ENCODE measurements at regions not wholly inside any gene's neighbourhood (a gene's known extent, or its start where the extent isn't known, plus 50 kb on each side); places are given as distances from the start of the nearest gene placed in this dataset.

DNA sequence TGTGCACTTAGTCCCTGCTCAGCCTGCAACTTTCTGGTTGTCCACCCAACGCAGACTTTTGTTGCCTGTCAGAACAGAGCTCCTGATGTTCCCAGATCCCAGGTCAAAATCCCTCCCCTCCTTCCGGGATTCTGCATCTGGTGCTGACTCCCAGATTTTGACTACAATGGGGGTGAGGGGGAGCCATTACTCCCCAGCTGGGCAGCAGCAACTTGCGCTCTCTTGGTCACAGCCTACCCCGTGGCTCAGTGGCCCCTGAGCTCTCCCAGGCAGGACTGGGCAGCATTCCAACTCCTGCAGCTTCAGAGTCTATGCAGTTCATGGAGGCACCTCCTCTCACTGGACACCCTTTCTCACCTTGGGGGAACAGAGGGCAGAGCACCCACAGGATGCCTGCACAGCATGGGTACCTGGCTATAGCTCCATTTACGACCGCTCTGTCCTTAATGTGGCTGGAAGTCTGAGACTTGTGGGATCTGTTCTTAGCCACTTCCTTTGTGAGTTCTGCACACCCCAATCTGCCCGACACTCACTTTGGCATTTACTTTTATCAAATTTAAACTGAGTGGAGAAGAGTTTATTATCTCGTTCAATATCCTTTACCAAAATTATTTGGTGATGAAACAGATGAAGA, 545.5 kb upstream of the MGMT start:
- Histone ChIP-seq H3K9me3 (ENCODE audit: low read length) (no peaks in the 10 kb centered on the region), H3K27ac (ENCODE audit: low read length) (no peak overlapping the region), H3K79me2 (ENCODE audit: low read length) (no peaks in the 10 kb centered on the region), H4K20me1 (ENCODE audit: insufficient read depth, low read depth, low read length) (no peaks in the 10 kb centered on the region), H3K9ac (ENCODE audit: low read length) (no peak overlapping the region), H3K36me3 (ENCODE audit: insufficient read depth, low read length) (no peaks in the 10 kb centered on the region), H3K4me2 (ENCODE audit: low read depth, low read length, poor library complexity, severe bottlenecking) (no peak overlapping the region), H2AFZ (ENCODE audit: low read length) (no peak overlapping the region), H3K4me1 (ENCODE audit: low read length) (no peaks in the 10 kb centered on the region), H3K27me3 (ENCODE audit: low read length) (no peaks in the 10 kb centered on the region), H3K4me3 (ENCODE audit: low read length) (no peak overlapping the region), H3K9me2 (replicated peaks; ENCODE audit: insufficient read depth, low read length) (no peaks in the 10 kb centered on the region)
- no peak for DNase-seq

- Histone ChIP-seq H3K4me2 (ENCODE audit: low read depth, low read length, poor library complexity, severe bottlenecking) (no peak overlapping the region), H3K4me1 (ENCODE audit: low read length) (no peaks in the 10 kb centered on the region), H3K27me3 (ENCODE audit: low read length) (no peaks in the 10 kb centered on the region), H3K79me2 (ENCODE audit: low read length) (no peaks in the 10 kb centered on the region), H3K9ac (ENCODE audit: low read length) (no peak overlapping the region), H3K9me2 (replicated peaks; ENCODE audit: insufficient read depth, low read length) (no peaks in the 10 kb centered on the region), H3K4me3 (ENCODE audit: low read length) (no peak overlapping the region), H4K20me1 (ENCODE audit: insufficient read depth, low read depth, low read length) (no peaks in the 10 kb centered on the region), H2AFZ (ENCODE audit: low read length) (no peak overlapping the region), H3K36me3 (ENCODE audit: insufficient read depth, low read length) (no peaks in the 10 kb centered on the region), H3K27ac (ENCODE audit: low read length) (no peak overlapping the region), H3K9me3 (ENCODE audit: low read length) (no peaks in the 10 kb centered on the region)
- DNase-seq = no peak
Observed at GRCh38 chr10:128922172-128922571, 544.9 kb upstream of the MGMT start.

GRCh38 chr10:128922619-128923196, 544.3 kb upstream of the MGMT start:
- H3K4me2 ChIP-seq (ENCODE audit: low read depth, low read length, poor library complexity, severe bottlenecking) = no peak overlapping the region

DNA sequence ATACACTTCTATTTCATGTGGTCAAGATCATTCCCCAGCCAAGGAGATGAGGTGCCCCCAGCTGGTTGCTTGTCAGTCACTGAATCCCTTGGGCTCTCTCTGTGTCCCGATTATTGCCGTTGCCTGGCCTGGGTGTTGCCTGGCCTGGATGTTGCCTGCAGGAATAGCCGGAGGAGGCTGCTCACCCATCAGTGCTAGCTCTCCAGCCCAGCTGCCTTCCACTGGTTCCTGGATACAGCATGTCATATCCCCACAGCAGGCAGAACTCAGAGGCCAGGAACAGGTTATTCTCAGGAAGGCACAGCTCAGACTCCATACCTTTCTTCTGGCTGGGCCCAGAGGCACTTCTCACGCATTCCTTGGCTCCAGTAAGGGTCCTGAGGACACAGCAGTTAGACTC, 542.1 kb upstream of the MGMT start:
- H3K4me2 ChIP-seq (ENCODE audit: low read depth, low read length, poor library complexity, severe bottlenecking) = no peak overlapping the region
- no peak overlapping the region for H3K4me3 ChIP-seq (ENCODE audit: low read length)
- no peaks in the 10 kb centered on the region for H3K9me2 ChIP-seq (replicated peaks; ENCODE audit: insufficient read depth, low read length)
- no peaks in the 10 kb centered on the region for H3K9me3 ChIP-seq (ENCODE audit: low read length)
- H2AFZ ChIP-seq (ENCODE audit: low read length) = no peak overlapping the region
- no peak overlapping the region for H3K9ac ChIP-seq (ENCODE audit: low read length)
- H3K27me3 ChIP-seq (ENCODE audit: low read length) = no peaks in the 10 kb centered on the region
- no peaks in the 10 kb centered on the region for H3K79me2 ChIP-seq (ENCODE audit: low read length)
- no peaks in the 10 kb centered on the region for H3K36me3 ChIP-seq (ENCODE audit: insufficient read depth, low read length)
- H3K27ac ChIP-seq (ENCODE audit: low read length) = no peak overlapping the region
- H3K4me1 ChIP-seq (ENCODE audit: low read length) = no peaks in the 10 kb centered on the region
- H4K20me1 ChIP-seq (ENCODE audit: insufficient read depth, low read depth, low read length) = no peaks in the 10 kb centered on the region
- no peak for DNase-seq

More at GRCh38 chr10:128922619-128923196, 544.3 kb upstream of the MGMT start:
- Histone ChIP-seq H3K27me3 (ENCODE audit: low read length) (no peaks in the 10 kb centered on the region), H3K27ac (ENCODE audit: low read length) (no peak overlapping the region), H2AFZ (ENCODE audit: low read length) (no peak overlapping the region), H3K36me3 (ENCODE audit: insufficient read depth, low read length) (no peaks in the 10 kb centered on the region), H3K4me3 (ENCODE audit: low read length) (no peak overlapping the region), H3K9ac (ENCODE audit: low read length) (no peak overlapping the region), H3K9me3 (ENCODE audit: low read length) (no peaks in the 10 kb centered on the region), H3K9me2 (replicated peaks; ENCODE audit: insufficient read depth, low read length) (no peaks in the 10 kb centered on the region), H3K79me2 (ENCODE audit: low read length) (no peaks in the 10 kb centered on the region), H4K20me1 (ENCODE audit: insufficient read depth, low read depth, low read length) (no peaks in the 10 kb centered on the region), H3K4me1 (ENCODE audit: low read length) (no peaks in the 10 kb centered on the region)
- no peak for DNase-seq

DNA sequence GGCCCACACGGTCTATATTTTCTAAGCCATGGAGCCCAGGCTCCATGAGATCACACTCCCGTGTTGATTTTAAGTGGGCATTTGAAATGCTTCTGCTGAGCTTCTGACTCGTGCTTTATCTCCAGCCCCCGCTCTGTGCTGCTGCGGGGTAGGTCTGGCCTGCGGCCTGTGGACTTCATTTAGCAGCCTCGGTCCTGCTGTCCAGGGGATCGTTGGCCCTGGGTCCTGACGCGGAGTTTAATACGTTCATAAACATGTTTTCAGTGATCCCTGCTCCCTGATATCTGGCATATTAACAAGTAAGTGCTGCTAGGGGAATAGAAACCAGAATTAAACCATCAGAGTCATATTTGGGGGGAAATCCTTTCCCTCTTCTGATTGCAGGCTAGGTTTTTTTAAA, 540.3 kb upstream of the MGMT start:
- Histone ChIP-seq H3K9me3 (ENCODE audit: low read length) (no peaks in the 10 kb centered on the region), H3K27ac (ENCODE audit: low read length) (no peak overlapping the region), H3K9ac (ENCODE audit: low read length) (no peak overlapping the region), H3K27me3 (ENCODE audit: low read length) (no peaks in the 10 kb centered on the region), H3K4me1 (ENCODE audit: low read length) (no peaks in the 10 kb centered on the region), H3K79me2 (ENCODE audit: low read length) (no peaks in the 10 kb centered on the region), H3K4me3 (ENCODE audit: low read length) (no peak overlapping the region), H2AFZ (ENCODE audit: low read length) (no peak overlapping the region), H3K4me2 (ENCODE audit: low read depth, low read length, poor library complexity, severe bottlenecking) (no peak overlapping the region), H4K20me1 (ENCODE audit: insufficient read depth, low read depth, low read length) (no peaks in the 10 kb centered on the region), H3K36me3 (ENCODE audit: insufficient read depth, low read length) (no peaks in the 10 kb centered on the region), H3K9me2 (replicated peaks; ENCODE audit: insufficient read depth, low read length) (no peaks in the 10 kb centered on the region)
- DNase-seq = no peak

- H3K27ac ChIP-seq (ENCODE audit: low read length) = no peak overlapping the region
- H3K79me2 ChIP-seq (ENCODE audit: low read length) = no peaks in the 10 kb centered on the region
- no peak for DNase-seq
- H3K27me3 ChIP-seq (ENCODE audit: low read length) = no peaks in the 10 kb centered on the region
- no peak overlapping the region for H2AFZ ChIP-seq (ENCODE audit: low read length)
- H3K4me3 ChIP-seq (ENCODE audit: low read length) = no peak overlapping the region
- H3K4me2 ChIP-seq (ENCODE audit: low read depth, low read length, poor library complexity, severe bottlenecking) = no peak overlapping the region
- H3K4me1 ChIP-seq (ENCODE audit: low read length) = no peaks in the 10 kb centered on the region
- no peak overlapping the region for H3K9ac ChIP-seq (ENCODE audit: low read length)
- H4K20me1 ChIP-seq (ENCODE audit: insufficient read depth, low read depth, low read length) = no peaks in the 10 kb centered on the region
- no peaks in the 10 kb centered on the region for H3K36me3 ChIP-seq (ENCODE audit: insufficient read depth, low read length)
- no peaks in the 10 kb centered on the region for H3K9me2 ChIP-seq (replicated peaks; ENCODE audit: insufficient read depth, low read length)
- H3K9me3 ChIP-seq (ENCODE audit: low read length) = no peaks in the 10 kb centered on the region
Observed at GRCh38 chr10:128927497-128928161, 539.4 kb upstream of the MGMT start.

DNA sequence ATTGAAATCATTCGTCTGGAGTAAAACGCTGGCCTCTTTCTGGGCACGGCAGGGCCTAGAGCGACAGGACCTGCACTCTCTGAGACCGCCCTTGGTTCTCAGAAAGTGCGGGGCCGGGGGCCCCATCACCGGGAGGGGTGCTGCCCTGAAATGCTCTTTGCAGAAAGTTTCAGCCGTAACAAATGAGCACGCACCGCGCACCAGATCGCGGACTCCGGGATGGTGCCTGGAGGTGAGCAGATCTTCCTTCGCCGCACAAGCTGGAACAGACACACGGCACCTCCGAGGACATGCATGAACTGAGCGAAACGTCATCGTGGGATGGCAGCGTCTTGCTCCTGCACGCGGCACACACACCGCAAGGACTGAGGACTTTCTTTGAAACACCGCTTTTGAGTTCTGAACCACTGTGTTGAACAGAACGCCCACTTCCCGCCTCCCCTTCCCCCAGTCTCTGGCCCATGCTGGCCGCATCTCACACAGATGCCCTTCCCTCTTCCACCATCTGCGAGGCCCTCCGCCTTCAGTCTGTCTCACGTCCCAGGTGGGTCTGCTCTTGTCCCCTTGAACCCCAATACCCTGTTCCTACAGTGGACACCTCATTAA, 538.7 kb upstream of the MGMT start:
- Histone ChIP-seq H3K36me3 (ENCODE audit: insufficient read depth, low read length) (no peaks in the 10 kb centered on the region), H3K79me2 (ENCODE audit: low read length) (no peaks in the 10 kb centered on the region), H2AFZ (ENCODE audit: low read length) (no peak overlapping the region), H4K20me1 (ENCODE audit: insufficient read depth, low read depth, low read length) (no peaks in the 10 kb centered on the region), H3K27me3 (ENCODE audit: low read length) (no peaks in the 10 kb centered on the region), H3K4me3 (ENCODE audit: low read length) (no peak overlapping the region), H3K9ac (ENCODE audit: low read length) (no peak overlapping the region), H3K4me1 (ENCODE audit: low read length) (no peaks in the 10 kb centered on the region), H3K4me2 (ENCODE audit: low read depth, low read length, poor library complexity, severe bottlenecking) (no peak overlapping the region), H3K9me2 (replicated peaks; ENCODE audit: insufficient read depth, low read length) (no peaks in the 10 kb centered on the region), H3K9me3 (ENCODE audit: low read length) (no peaks in the 10 kb centered on the region), H3K27ac (ENCODE audit: low read length) (no peak overlapping the region)
- DNase-seq = no peak

- Histone ChIP-seq H4K20me1 (ENCODE audit: insufficient read depth, low read depth, low read length) (no peaks in the 10 kb centered on the region), H3K4me2 (ENCODE audit: low read depth, low read length, poor library complexity, severe bottlenecking) (no peak overlapping the region), H3K27ac (ENCODE audit: low read length) (no peak overlapping the region), H3K36me3 (ENCODE audit: insufficient read depth, low read length) (no peaks in the 10 kb centered on the region), H3K27me3 (ENCODE audit: low read length) (no peaks in the 10 kb centered on the region), H3K79me2 (ENCODE audit: low read length) (no peaks in the 10 kb centered on the region), H3K9me2 (replicated peaks; ENCODE audit: insufficient read depth, low read length) (no peaks in the 10 kb centered on the region), H3K4me3 (ENCODE audit: low read length) (no peak overlapping the region), H3K9ac (ENCODE audit: low read length) (no peak overlapping the region), H3K4me1 (ENCODE audit: low read length) (no peaks in the 10 kb centered on the region), H3K9me3 (ENCODE audit: low read length) (no peaks in the 10 kb centered on the region), H2AFZ (ENCODE audit: low read length) (no peak overlapping the region)
- no peak for DNase-seq
Observed at GRCh38 chr10:128929131-128929530, 537.9 kb upstream of the MGMT start.
